ENCODE measurements at regions not wholly inside any gene's neighbourhood (a gene's known extent, or its start where the extent isn't known, plus 50 kb on each side); places are given as distances from the start of the nearest gene placed in this dataset.
"Not testable (repeated sequence)": the region's sequence is repeated elsewhere in the genome, so short reads cannot be mapped to it uniquely, and the experiment has no call there.

- Mint-ChIP-seq H3K9me3 (ENCODE audit: low read depth) (no peaks in the 10 kb centered on the region), H3K27ac (no peak overlapping the region), H3K4me1 (ENCODE audit: low read depth) (peaks cover 2% of the 10 kb centered on the region), H3K4me3 (ENCODE audit: low read depth) (no peak overlapping the region), H3K27me3 (no peaks in the 10 kb centered on the region), H3K36me3 (ENCODE audit: insufficient read depth) (no peaks in the 10 kb centered on the region)
- TF ChIP-seq CTCF (IDR thresholded peaks at IDR 0.05; ENCODE audit: unreplicated experiment): no peak
- no peak for DNase-seq (ENCODE audit: low spot score, unreplicated experiment)
Measured at GRCh38 chr11:97685695-97686094, 1295.9 kb downstream of the JRKL start.

GRCh38 chr11:97687111-97687510 is 1297.3 kb downstream of the JRKL start:
- Mint-ChIP-seq H3K27ac (no peak overlapping the region), H3K36me3 (ENCODE audit: insufficient read depth) (no peaks in the 10 kb centered on the region), H3K4me3 (ENCODE audit: low read depth) (no peak overlapping the region), H3K9me3 (ENCODE audit: low read depth) (no peaks in the 10 kb centered on the region), H3K4me1 (ENCODE audit: low read depth) (peaks cover 2% of the 10 kb centered on the region), H3K27me3 (no peaks in the 10 kb centered on the region)
- no peak for TF ChIP-seq CTCF (IDR thresholded peaks at IDR 0.05; ENCODE audit: unreplicated experiment)
- DNase-seq (ENCODE audit: low spot score, unreplicated experiment): no peak

- no peaks in the 10 kb centered on the region for H3K4me1 Mint-ChIP-seq (ENCODE audit: low read depth)
- H3K4me3 Mint-ChIP-seq (ENCODE audit: low read depth): no peak overlapping the region
- H3K27me3 Mint-ChIP-seq: no peaks in the 10 kb centered on the region
- TF ChIP-seq CTCF (IDR thresholded peaks at IDR 0.05; ENCODE audit: unreplicated experiment): no peak
- DNase-seq (ENCODE audit: low spot score, unreplicated experiment): no peak
- H3K9me3 Mint-ChIP-seq (ENCODE audit: low read depth): peaks cover 10% of the 10 kb centered on the region
- H3K27ac Mint-ChIP-seq: no peak overlapping the region
- H3K36me3 Mint-ChIP-seq (ENCODE audit: insufficient read depth): peaks cover 2% of the 10 kb centered on the region
Measured at GRCh38 chr11:97691061-97691460, 1301.2 kb downstream of the JRKL start.

- no peaks in the 10 kb centered on the region for H3K36me3 Mint-ChIP-seq (ENCODE audit: insufficient read depth)
Measured at GRCh38 chr11:97702951-97703350, 1313.1 kb downstream of the JRKL start.

GRCh38 chr11:97703851-97704250 is 1314.0 kb downstream of the JRKL start:
- Mint-ChIP-seq H3K9me3 (ENCODE audit: low read depth) (no peaks in the 10 kb centered on the region), H3K27ac (no peak overlapping the region), H3K4me3 (ENCODE audit: low read depth) (no peak overlapping the region), H3K4me1 (ENCODE audit: low read depth) (peaks cover 19% of the 10 kb centered on the region), H3K27me3 (no peaks in the 10 kb centered on the region), H3K36me3 (ENCODE audit: insufficient read depth) (no peaks in the 10 kb centered on the region)
- no peak for TF ChIP-seq CTCF (IDR thresholded peaks at IDR 0.05; ENCODE audit: unreplicated experiment)
- no peak for DNase-seq (ENCODE audit: low spot score, unreplicated experiment)

More at GRCh38 chr11:97702951-97703350, 1313.1 kb downstream of the JRKL start:
- TF ChIP-seq CTCF (IDR thresholded peaks at IDR 0.05; ENCODE audit: unreplicated experiment): no peak
- no peaks in the 10 kb centered on the region for H3K27me3 Mint-ChIP-seq
- H3K9me3 Mint-ChIP-seq (ENCODE audit: low read depth): no peaks in the 10 kb centered on the region
- no peak overlapping the region for H3K27ac Mint-ChIP-seq
- H3K4me3 Mint-ChIP-seq (ENCODE audit: low read depth): no peak overlapping the region
- DNase-seq (ENCODE audit: low spot score, unreplicated experiment): no peak
- peaks cover 19% of the 10 kb centered on the region for H3K4me1 Mint-ChIP-seq (ENCODE audit: low read depth)

DNA sequence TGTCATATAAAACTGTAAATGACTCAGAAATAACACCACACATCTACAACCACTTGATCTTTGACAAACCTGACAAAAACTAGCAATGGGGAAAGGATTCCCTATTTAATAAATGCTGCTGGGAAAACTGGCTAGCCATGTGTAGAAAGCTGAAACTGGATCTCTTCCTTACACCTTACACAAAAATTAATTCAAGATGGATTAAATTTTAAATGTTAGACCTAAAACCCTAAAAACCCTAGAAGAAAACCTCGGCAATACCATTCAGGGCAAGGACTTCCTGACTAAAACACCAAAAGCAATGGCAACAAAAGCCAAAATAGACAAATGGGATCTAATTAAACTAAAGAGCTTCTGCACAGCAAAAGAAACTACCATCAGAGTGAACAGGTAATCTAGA is 1315.3 kb upstream of the CNTN5 start:
- not testable (repeated sequence) for H3K36me3 Mint-ChIP-seq (ENCODE audit: insufficient read depth); H3K9me3 Mint-ChIP-seq (ENCODE audit: low read depth); H3K4me3 Mint-ChIP-seq (ENCODE audit: low read depth); H3K27me3 Mint-ChIP-seq; H3K27ac Mint-ChIP-seq; DNase-seq (ENCODE audit: low spot score, unreplicated experiment)
- H3K4me1 Mint-ChIP-seq (ENCODE audit: low read depth): peaks cover 19% of the 10 kb centered on the region

Measured in progenitor cell of endocrine pancreas (in vitro differentiated cells).